Osteoblast (primary cell): ENCODE measurements at regions not wholly inside any gene's neighbourhood (a gene's known extent, or its start where the extent isn't known, plus 50 kb on each side); places are given as distances from the start of the nearest gene placed in this dataset.
A peak's percentile ranks its signal among the peaks of the same experiment; 100 is the strongest.

Experiments
- DNase-seq: peaks from one replicate; pipeline ENCODE4 v3.0.0; 2011; ENCODE audit warnings: low spot score, mixed read lengths; ENCODE audit not compliant: insufficient read length; ENCODE audit errors: missing footprints
- H2AFZ ChIP-seq: 2 replicates; pipeline ENCODE4 v1.6.0; 2011; ENCODE audit warnings: mild to moderate bottlenecking, low read length
- H3K27ac ChIP-seq: 2 replicates; pipeline ENCODE4 v1.5.1; 2011; ENCODE audit warnings: mild to moderate bottlenecking, low read depth, low read length, moderate library complexity
- H3K27me3 ChIP-seq: 2 replicates; pipeline ENCODE4 v1.6.0; 2012; ENCODE audit warnings: mild to moderate bottlenecking, control low read depth, inconsistent platforms, low read length, moderate library complexity; ENCODE audit not compliant: insufficient read depth
- H3K36me3 ChIP-seq: 2 replicates; pipeline ENCODE4 v1.5.1; 2011; ENCODE audit warnings: mild to moderate bottlenecking, low read length, control low read depth, moderate library complexity; ENCODE audit not compliant: insufficient read depth
- H3K4me1 ChIP-seq: 2 replicates; pipeline ENCODE4 v1.5.1; 2011; ENCODE audit warnings: mild to moderate bottlenecking, low read length, control low read depth, moderate library complexity; ENCODE audit not compliant: insufficient read depth
- H3K4me2 ChIP-seq: 2 replicates; pipeline ENCODE4 v1.6.0; 2011; ENCODE audit warnings: mild to moderate bottlenecking, low read length; ENCODE audit not compliant: insufficient read depth
- H3K4me3 ChIP-seq: fragments of 200-600 bp; sonication (generic); 3 replicates; pipeline ENCODE4 v1.5.1; 2012; ENCODE audit warnings: mild to moderate bottlenecking, low read length, inconsistent platforms; ENCODE audit not compliant: insufficient read depth
- H3K79me2 ChIP-seq: 2 replicates; pipeline ENCODE4 v1.6.0; 2012; ENCODE audit warnings: mild to moderate bottlenecking, low read length, control low read depth, inconsistent platforms; ENCODE audit not compliant: insufficient read depth
- H3K9me3 ChIP-seq: 2 replicates; pipeline ENCODE4 v1.5.1; 2011; ENCODE audit warnings: low read depth, low read length, control low read depth
- H4K20me1 ChIP-seq: 2 replicates; pipeline ENCODE4 v1.6.0; 2012; ENCODE audit warnings: mild to moderate bottlenecking, low read length, control low read depth; ENCODE audit not compliant: insufficient read depth
- CTCF ChIP-seq: IDR thresholded peaks from 2 replicates; pipeline ENCODE4 v1.5.1; 2011; ENCODE audit warnings: mild to moderate bottlenecking, low read depth, low read length, moderate library complexity; ENCODE audit errors: extremely low read depth

- H3K4me3 ChIP-seq: no peak overlapping the region
- peak; percentile 92 for DNase-seq
- H3K4me1 ChIP-seq: peaks cover 23% of the 10 kb centered on the region
- H3K4me2 ChIP-seq: no peak overlapping the region
- H3K27ac ChIP-seq: peak overlapping the region; percentile 30
- H3K79me2 ChIP-seq: no peaks in the 10 kb centered on the region
- no peaks in the 10 kb centered on the region for H4K20me1 ChIP-seq
- no peaks in the 10 kb centered on the region for H3K27me3 ChIP-seq
- TF ChIP-seq CTCF: no peak
- peak overlapping the region; percentile 47 for H2AFZ ChIP-seq
- H3K36me3 ChIP-seq: no peaks in the 10 kb centered on the region
- H3K9me3 ChIP-seq: no peaks in the 10 kb centered on the region
Measured at GRCh38 chr20:58019027-58019849, 209.2 kb downstream of the ANKRD60 start.

- Histone ChIP-seq H3K9me3 (no peaks in the 10 kb centered on the region), H4K20me1 (no peaks in the 10 kb centered on the region), H3K4me3 (no peak overlapping the region), H3K4me1 (peaks cover 23% of the 10 kb centered on the region), H3K4me2 (no peak overlapping the region), H3K27ac (peak overlapping the region; percentile 30), H3K27me3 (no peaks in the 10 kb centered on the region), H2AFZ (no peak overlapping the region), H3K79me2 (no peaks in the 10 kb centered on the region), H3K36me3 (no peaks in the 10 kb centered on the region)
- TF ChIP-seq CTCF: no peak
- no peak for DNase-seq
Measured at GRCh38 chr20:58018590-58018989, 209.9 kb downstream of the ANKRD60 start.

- H3K9me3 ChIP-seq: no peaks in the 10 kb centered on the region
- TF ChIP-seq CTCF: no peak
- H3K79me2 ChIP-seq: no peaks in the 10 kb centered on the region
- no peaks in the 10 kb centered on the region for H3K36me3 ChIP-seq
- no peak for DNase-seq
- H3K4me3 ChIP-seq: no peak overlapping the region
- peak overlapping the region; percentile 58 for H2AFZ ChIP-seq
- peak overlapping the region; percentile 50 for H3K4me2 ChIP-seq
- peaks cover 25% of the 10 kb centered on the region for H3K4me1 ChIP-seq
- no peaks in the 10 kb centered on the region for H3K27me3 ChIP-seq
- no peaks in the 10 kb centered on the region for H4K20me1 ChIP-seq
- peak overlapping the region; percentile 77 for H3K27ac ChIP-seq
Measured at GRCh38 chr20:58017970-58018530, 210.4 kb downstream of the ANKRD60 start.

- Histone ChIP-seq H3K27me3 (no peaks in the 10 kb centered on the region), H4K20me1 (no peaks in the 10 kb centered on the region), H2AFZ (peak overlapping the region; percentile 58), H3K9me3 (no peaks in the 10 kb centered on the region), H3K4me2 (peak overlapping the region; percentile 50), H3K4me1 (peaks cover 26% of the 10 kb centered on the region), H3K27ac (peak overlapping the region; percentile 77), H3K79me2 (no peaks in the 10 kb centered on the region), H3K36me3 (no peaks in the 10 kb centered on the region), H3K4me3 (no peak overlapping the region)
- no peak for TF ChIP-seq CTCF
- DNase-seq: peak; percentile 94
Measured at GRCh38 chr20:58017231-58017969, 211.1 kb downstream of the ANKRD60 start.
